HG03521 (cell line): ENCODE measurements at regions not wholly inside any gene's neighbourhood (a gene's known extent, or its start where the extent isn't known, plus 50 kb on each side); places are given as distances from the start of the nearest gene placed in this dataset.

Experiments used
- ATAC-seq: cut with Tn5 transposase; IDR thresholded peaks from one replicate; pipeline ENCODE4 v1.9.1; 2021; ENCODE audit warnings: mild to moderate bottlenecking, moderate library complexity; ENCODE audit not compliant: unreplicated experiment

- no peak for ATAC-seq
Measured at GRCh38 chr9:86460216-86461002, 106.2 kb upstream of the TUT7 start.

GRCh38 chr9:86459599-86460155 lies 105.5 kb upstream of the TUT7 start:
- ATAC-seq, result no peak

- no peak for ATAC-seq
Measured at GRCh38 chr9:86459191-86459590, 105.0 kb upstream of the TUT7 start.

- no peak for ATAC-seq
Measured at GRCh38 chr9:86458191-86458855, 104.1 kb upstream of the TUT7 start.

- no peak for ATAC-seq
Measured at GRCh38 chr9:86456416-86456815, 102.2 kb upstream of the TUT7 start.

GRCh38 chr9:86454701-86455615 lies 100.7 kb upstream of the TUT7 start:
- no peak for ATAC-seq

DNA sequence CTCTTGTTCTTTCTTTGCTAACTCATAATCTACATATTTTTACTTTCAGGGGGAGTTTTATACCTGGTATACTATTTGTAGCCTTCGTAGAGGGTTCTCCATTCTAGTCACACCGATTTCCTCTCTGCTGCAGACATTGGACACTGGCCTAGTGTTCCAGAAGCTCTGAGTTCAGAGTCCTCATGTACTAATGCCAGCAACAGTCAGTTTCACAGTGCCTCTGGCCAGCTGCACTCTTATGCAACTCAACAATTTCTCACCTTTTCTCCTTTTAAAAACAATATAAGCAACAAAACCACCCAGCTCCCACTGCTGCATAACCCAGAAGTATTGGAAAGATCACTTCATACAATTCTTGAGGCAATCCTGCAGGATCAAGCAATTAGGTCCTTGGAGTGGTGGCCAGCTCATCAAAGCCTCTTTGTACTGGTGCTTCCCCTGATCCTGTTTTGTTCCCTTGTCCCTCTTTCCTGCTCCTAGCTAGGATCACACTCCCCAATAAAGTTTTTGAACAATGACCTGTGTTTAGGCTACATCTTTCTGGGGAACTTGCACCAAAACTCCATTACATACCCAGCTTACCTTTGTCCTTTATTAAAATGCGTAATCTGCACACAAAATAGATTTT lies 98.1 kb upstream of the TUT7 start:
- no peak for ATAC-seq

DNA sequence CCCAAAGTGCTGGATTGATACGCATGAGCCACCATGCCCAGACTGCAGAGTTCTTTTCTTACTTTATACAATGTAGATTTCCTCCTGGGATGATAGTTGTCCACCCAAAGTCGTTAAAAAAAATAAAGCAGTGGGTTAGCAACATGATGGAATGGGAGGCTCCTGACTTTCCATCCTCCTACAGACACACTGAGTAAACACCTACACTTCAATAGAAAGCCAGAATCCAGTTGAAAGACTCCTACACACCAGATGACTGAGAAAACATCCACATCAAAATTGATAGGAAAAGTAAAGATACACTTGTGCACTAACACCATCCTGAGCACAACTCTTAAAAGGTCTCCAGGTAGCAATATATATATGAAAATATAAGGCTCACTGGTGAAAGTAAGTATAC lies 95.0 kb upstream of the TUT7 start:
- ATAC-seq, result no peak

DNA sequence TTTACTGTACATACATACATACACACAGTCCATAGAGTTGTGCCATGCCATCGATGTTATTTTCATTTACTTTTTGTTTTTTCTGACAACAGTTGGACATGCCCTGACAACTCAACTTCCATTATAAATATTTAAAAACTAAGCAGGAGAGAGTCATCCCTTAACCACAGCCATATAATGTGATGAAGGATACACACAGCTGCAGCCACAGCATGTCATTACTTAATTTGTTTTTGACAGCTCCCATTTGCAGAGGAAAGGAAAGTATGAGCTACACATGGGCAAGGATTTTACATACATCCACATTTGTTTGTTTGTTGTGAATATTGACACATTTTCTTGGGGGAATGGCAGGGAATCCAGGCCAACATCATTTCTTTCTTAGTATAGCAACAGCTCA lies 91.5 kb upstream of the TUT7 start:
- ATAC-seq, result no peak

DNA sequence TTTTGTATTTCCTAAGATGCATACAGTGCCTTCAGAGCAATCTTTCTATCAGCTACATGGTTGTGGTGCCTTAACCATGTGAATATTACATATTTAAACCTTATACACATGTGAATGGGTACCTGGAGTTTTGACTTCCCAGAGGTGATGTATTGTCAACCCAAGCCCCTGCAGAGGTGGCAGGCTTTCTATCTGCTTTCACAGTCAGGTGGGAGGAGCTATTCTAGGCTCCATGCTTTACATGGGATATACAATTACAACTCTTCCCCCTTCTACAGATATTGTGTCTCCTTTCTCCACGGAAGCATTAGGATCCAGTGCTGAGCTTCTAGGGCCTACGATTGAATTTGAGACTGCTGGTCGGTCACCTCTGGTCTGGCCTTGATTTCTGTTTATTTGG lies 89.8 kb upstream of the TUT7 start:
- no peak for ATAC-seq

DNA sequence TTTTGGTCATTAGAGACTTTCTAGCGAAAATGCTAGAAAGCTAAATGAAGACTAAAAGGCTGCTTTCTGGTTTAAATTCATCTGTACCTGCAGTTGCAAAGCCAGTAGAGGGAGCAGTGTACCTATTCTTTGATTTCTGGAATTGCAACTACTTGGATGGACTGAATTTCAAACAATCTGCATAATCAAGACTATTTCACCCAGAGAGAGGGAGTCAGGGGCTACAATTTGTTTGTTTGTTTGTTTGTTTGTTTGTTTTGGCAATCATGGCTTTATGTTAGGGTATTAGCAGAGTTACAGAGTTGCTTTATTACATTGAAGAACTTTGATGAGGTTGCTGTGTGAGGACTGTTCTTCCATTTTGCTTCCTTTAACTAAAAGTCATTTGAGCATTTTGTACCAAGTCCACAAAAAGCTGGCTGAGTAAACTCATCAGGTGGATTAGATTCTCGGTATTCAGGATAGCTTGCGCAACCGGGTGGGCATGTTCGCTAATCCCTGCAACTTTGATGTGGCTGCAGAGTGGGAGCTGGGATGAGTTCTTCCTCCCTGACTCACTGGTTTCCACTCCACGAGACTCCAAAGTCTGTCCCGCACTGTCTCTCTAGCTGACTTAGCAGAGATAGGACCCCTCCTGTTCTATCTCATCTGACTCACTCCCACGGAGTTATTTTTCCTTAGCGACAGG lies 80.0 kb upstream of the TUT7 start:
- no peak for ATAC-seq

GRCh38 chr9:86424251-86424891 lies 70.2 kb upstream of the TUT7 start:
- ATAC-seq, result no peak

DNA sequence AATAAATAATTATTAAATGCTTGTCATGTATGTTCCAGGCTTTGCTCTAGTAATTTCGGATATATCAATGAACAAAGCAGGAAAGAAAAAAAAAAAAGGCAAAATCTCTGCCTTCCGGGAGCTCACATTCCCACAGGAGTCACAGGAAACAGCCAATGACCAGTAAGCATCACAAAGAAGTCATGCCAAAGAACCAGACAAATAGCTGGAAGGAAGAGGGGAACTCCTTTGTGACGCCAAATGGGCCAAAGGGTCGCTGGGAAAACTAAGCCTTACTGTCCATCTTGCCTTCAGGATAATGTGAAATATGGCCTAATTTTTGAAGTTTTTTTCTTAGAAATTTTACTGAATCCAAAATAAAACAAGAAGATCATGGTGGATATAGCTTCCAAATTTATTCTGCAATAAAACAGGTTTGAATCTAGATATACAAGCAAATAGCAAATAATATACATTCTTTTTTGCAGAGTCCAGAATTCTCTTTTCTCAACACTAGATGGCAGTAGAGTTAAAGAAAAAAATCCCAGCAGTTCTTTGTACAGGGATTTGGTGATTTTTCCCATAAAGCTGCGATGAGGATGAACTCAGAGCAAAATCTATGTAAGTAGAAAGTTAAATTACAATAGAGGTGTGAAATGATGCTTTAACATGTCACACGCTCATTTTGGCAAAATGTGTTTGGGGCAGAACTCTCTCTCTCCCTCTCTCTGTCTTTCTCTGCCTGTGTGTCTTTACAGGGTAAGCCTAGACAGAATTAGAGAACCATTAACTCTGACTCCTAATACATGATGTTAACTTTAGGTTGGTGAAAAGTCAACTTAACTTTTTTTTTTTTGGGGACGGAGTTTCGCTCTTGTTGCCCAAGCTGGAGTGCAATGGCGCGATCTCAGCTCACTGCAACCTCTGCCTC lies 60.0 kb upstream of the TUT7 start:
- no peak for ATAC-seq

- no peak for ATAC-seq
Measured at GRCh38 chr9:86410281-86410680, 56.1 kb upstream of the TUT7 start.

- ATAC-seq, result no peak
Measured at GRCh38 chr9:86408121-86408520, 53.9 kb upstream of the TUT7 start.

- ATAC-seq, result no peak
Measured at GRCh38 chr9:86407022-86407421, 52.8 kb upstream of the TUT7 start.

DNA sequence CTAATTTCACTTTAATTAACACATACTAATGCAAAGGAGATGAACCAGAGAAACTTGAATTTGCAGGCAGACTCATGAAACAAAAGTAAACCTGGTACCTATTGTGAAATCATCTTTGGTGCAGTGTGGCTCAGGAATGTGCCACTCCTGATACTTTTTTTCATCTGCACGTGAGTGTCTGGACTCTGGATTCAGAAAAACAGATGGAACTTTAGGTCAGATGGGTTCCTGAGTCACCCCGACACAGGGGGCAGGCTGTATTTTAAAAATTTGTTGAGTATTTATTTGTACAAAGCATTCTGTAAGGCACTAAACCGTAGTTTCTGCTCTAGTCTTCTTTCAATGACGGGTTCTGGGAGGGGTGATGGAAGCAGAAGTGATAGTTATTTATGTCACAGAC lies 52.2 kb upstream of the TUT7 start:
- no peak for ATAC-seq

GRCh38 chr9:86405926-86406325 lies 51.7 kb upstream of the TUT7 start:
- ATAC-seq, result no peak

GRCh38 chr9:86405086-86405491 lies 50.9 kb upstream of the TUT7 start:
- ATAC-seq, result no peak
